HG02870 (cell line): ENCODE measurements at regions not wholly inside any gene's neighbourhood (a gene's known extent, or its start where the extent isn't known, plus 50 kb on each side); places are given as distances from the start of the nearest gene placed in this dataset.
"Not testable (repeated sequence)": the region's sequence is repeated elsewhere in the genome, so short reads cannot be mapped to it uniquely, and the experiment has no call there.

Experiments
- ATAC-seq: cut with Tn5 transposase; IDR thresholded peaks from one replicate; pipeline ENCODE4 v1.9.1; 2021; ENCODE audit warnings: mild to moderate bottlenecking, moderate library complexity; ENCODE audit not compliant: unreplicated experiment

GRCh38 chr2:195364015-195364965, 292.7 kb upstream of the SLC39A10 start:
- ATAC-seq, result no peak

DNA sequence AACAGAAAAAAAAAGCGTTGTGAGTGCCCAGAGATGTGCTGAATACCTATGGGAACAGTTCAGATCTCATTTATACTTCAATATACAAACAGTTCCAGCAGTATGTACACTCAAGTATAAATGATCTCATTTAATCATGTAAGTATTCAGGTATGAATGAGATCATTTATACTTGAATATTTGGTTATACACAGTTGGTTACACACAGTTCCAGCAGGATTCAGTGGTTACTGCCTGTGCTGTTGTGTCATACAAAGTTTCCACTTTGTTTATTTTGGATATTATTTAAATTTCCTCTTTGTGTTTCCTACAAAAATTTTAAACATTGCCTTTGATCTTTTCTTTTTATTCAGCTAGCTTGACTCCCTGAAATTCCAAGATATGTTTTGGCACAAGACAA, 293.5 kb upstream of the SLC39A10 start:
- no peak for ATAC-seq

GRCh38 chr2:195360242-195360641, 296.8 kb upstream of the SLC39A10 start:
- no peak for ATAC-seq

GRCh38 chr2:195359043-195359735, 297.8 kb upstream of the SLC39A10 start:
- no peak for ATAC-seq

DNA sequence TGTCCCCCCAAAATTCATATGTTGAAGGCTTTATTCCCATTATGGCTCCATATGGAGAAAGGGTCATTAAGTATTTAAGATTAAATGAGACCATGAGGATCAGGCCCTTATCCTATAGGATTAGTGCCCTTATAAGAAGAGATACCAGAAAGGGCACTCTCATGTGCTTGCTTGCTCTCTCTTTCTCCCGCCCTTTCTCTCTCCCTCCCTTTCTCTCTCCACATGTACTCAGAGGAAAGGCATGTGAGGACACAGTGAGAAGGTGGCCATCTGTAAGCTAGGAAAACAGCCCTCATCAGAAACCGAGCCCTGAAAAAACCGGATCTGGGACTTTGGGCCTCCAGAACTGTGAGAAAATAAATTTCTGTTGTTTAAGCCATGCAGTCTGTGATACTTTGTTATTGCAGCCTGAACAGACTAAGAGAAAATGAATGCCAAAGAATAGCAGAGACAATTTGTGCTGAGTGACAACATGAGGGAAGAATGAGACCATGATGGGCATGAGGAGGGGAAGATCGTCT, 300.0 kb upstream of the SLC39A10 start:
- no peak for ATAC-seq

GRCh38 chr2:195356026-195356425, 301.0 kb upstream of the SLC39A10 start:
- ATAC-seq, result no peak

DNA sequence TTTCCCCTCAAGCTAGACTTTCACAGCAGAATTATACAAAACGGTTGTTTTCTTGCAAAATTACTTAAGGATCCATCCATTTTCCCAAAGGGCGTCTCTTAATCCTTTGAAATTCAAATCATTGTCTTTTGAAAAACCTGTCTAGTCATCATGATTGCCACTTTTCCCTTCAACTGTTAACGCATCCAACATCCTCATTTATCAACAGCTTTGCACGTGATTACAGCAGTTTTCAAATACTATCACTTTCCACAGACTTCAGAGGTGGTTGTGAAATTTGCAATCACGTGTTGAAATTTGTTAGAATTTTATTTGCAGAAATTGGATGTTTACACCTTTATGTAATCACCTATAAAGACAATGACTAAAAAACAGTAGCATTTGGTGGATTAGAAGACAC, 304.4 kb upstream of the SLC39A10 start:
- no peak for ATAC-seq

GRCh38 chr2:195343942-195344530, 313.0 kb upstream of the SLC39A10 start:
- peak; percentile 69 for ATAC-seq

- peak; percentile 76 for ATAC-seq
Observed at GRCh38 chr2:195343540-195343939, 313.5 kb upstream of the SLC39A10 start.

DNA sequence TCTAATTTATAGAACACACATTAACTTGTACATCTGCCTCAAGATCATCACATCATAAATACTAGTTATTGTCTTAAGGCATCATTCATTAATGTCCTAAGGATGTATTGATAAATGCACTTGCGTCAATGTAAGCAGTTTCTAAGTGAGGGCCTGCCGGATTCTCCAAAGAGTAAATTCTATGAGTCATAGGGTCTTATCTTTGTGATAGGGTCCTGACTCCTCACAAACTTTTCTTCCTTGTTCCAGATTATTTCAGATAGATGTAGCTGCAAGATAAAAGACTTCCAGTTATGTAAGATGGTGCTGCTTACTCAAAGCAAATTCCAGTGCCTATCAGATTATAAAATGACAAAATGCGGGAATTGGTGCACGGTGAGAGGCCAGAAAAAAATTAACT, 315.0 kb upstream of the SLC39A10 start:
- no peak for ATAC-seq

DNA sequence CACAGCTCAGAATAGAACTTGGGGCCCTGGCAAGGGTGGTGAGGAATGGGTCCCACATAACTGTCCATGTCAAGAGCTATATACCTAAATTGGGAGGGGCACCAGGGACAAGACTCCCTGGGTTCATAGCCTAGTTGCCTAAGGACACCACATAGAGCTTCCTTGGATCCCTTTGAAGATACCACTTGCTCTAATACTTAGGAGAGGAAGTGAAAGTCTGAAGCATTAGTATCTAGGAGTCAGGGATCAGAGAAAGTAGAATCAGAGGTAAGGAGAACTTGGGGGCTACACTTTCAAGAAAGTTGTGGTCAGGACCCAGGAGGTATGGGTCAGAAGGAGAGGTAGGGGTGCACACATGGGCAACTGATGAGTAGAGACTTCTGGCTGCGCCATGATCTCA, 318.2 kb upstream of the SLC39A10 start:
- no peak for ATAC-seq

DNA sequence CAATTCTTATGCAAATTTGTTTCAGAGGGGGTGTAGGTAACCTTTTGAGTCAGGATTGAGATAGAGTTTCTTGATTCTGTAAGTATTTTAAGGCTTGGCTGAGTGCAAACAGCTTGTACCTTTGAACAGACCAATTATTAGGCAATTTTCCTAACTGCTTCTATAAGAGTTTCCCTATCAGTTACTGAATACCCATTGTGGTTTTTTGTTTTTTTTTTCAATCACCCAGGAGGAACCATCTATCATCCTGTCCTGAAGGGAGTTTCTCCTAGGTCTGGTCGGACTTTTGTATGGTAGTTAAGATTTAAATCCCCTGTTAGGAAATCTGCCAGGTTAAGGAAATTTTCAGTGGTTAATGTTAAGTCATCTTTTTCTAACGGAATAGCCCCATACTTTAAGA, 319.4 kb upstream of the SLC39A10 start:
- no peak for ATAC-seq

GRCh38 chr2:195333869-195334268, 323.2 kb upstream of the SLC39A10 start:
- peak; percentile 82 for ATAC-seq

DNA sequence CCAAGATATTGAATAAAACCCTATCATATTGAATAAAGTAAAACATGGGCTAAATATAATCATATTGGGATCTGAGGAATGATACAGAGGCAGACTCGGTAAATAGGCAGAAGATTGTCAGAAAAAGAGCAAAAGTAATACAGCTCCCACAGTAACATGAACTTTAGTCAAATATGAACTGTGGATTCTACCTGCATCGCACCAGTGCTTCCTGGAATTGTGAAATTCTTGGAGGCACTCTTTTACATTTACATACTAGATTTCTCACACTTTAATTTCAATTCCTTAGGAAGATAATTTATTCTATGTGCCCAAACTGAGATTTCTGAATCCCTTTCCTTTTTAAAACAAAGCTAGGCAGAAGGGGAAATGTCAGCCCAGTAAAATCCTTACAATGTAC, 325.1 kb upstream of the SLC39A10 start:
- ATAC-seq, result no peak

DNA sequence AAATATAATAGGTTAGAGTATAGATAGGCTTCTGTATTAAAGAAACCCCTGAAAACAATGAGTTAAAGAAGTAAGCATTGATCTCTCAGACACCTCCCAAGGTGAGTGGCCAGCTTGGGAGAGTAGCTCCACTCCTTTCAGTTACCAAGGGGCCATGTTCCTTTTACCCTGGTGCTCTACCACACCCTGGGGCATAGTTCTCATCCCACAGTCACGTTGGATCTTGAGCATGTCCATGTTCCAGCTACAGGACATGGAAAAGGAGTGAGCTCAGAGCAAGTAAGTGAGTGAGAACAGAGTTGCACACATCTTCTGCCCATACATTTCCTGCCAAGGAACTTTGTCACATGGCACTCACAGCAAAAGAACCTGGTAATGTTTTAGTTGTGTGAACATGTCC, 325.9 kb upstream of the SLC39A10 start:
- ATAC-seq, result no peak

DNA sequence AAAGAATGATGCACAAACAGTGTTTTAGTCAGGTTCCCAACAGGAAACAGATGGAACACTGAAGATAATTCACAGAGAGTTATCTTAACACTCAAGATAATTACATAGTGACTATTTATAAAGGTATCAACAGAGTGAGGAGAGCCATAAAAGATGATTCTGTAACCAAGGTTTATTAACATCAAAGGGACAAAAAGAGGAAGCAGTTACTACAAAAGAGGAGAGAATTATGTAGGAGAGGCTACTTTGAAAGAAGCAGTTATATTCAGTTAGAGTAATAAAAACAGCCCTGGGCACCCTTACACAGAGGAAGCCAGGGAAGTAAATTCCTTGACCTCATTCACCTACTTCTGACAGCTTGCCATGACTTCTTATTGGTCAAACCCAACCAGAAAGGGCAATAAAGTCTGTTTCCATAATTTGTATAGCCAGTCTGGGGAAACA, 326.5 kb upstream of the SLC39A10 start:
- ATAC-seq, result no peak

GRCh38 chr2:195329784-195330183, 327.2 kb upstream of the SLC39A10 start:
- ATAC-seq, result not testable (repeated sequence)

GRCh38 chr2:195326537-195326936, 330.5 kb upstream of the SLC39A10 start:
- no peak for ATAC-seq

- ATAC-seq, result no peak
Observed at GRCh38 chr2:195322324-195322723, 334.7 kb upstream of the SLC39A10 start.

DNA sequence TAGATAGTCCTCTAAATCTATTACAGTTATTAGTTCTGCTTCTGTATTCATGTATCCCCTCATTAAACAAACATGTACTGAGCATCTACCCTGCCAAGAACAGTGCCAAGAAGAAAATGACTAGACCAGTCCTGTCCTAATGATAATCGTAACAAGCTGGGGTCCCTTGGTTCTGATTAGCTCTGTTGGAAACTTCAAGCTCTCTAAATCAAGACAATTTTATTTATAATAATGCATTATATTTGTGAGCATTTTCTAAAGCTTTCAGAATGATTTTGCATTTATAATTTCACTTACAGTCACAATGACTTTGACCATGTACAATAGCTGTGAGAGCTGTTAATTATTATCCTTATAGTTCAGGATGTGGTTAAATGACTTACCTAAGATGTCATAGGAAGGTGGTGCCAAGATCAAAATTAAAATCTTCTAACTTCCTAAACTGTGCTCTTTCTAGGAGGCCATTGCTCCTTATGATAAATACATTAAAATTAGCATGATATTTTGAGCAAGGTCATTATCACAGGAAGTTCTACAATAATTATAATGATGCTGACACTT, 336.5 kb upstream of the SLC39A10 start:
- no peak for ATAC-seq
